Bronchial epithelial cell (primary cell): ENCODE measurements at regions not wholly inside any gene's neighbourhood (a gene's known extent, or its start where the extent isn't known, plus 50 kb on each side); places are given as distances from the start of the nearest gene placed in this dataset.

Experiments used
- DNase-seq: peaks from one replicate; pipeline ENCODE4 v3.0.0-alpha.2; 2010; ENCODE audit warnings: low read depth
- FAIRE-seq: peaks from 2 replicates; lab custom pipeline; 2011; peaks lifted over from hg19 to GRCh38; lab: Jason Lieb, UNC
- H3K27me3 ChIP-seq: 2 replicates; pipeline ENCODE4 v1.5.1; 2011; ENCODE audit warnings: low read length; ENCODE audit not compliant: control insufficient read depth, insufficient read depth
- H3K36me3 ChIP-seq: 2 replicates; pipeline ENCODE4 v1.5.1; 2011; ENCODE audit warnings: low read length; ENCODE audit not compliant: control insufficient read depth, insufficient read depth
- H3K4me3 ChIP-seq: 2 replicates; pipeline ENCODE4 v1.5.1; 2011; ENCODE audit warnings: mild to moderate bottlenecking, low read depth, low read length, control low read depth
- TF ChIP-seq, protein P1 (sequence below): IDR thresholded peaks from 2 replicates; pipeline ENCODE4 v1.5.1; 2011; ENCODE audit warnings: mild to moderate bottlenecking, moderate library complexity, low read length, control low read depth, inconsistent platforms; ENCODE audit not compliant: insufficient read depth, severe bottlenecking

DNA sequence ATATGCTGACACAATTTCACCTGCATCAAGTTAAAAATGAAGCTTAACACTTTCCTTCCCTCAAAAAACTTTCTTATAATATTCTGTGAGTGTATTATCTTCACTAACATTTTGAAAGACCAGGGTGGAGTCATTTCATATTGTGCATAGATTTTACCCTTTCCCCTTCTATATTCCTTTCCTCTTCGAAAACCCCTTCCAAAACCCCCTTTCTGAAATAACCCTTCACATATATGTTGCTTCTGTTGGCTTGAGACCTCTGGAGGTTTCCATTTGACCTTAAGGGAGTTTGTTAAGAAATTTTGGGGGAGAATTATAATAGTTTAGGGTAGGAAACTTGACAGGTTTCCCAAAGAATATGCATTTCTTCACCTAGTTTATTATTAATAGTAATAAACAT, 489.6 kb upstream of the MIR17HG start:
- H3K27me3 ChIP-seq = no peaks in the 10 kb centered on the region
- no peaks in the 10 kb centered on the region for H3K36me3 ChIP-seq
- H3K4me3 ChIP-seq = no peak overlapping the region
- FAIRE-seq (no peak), DNase-seq (no peak)
- TF ChIP-seq, protein P1, sequence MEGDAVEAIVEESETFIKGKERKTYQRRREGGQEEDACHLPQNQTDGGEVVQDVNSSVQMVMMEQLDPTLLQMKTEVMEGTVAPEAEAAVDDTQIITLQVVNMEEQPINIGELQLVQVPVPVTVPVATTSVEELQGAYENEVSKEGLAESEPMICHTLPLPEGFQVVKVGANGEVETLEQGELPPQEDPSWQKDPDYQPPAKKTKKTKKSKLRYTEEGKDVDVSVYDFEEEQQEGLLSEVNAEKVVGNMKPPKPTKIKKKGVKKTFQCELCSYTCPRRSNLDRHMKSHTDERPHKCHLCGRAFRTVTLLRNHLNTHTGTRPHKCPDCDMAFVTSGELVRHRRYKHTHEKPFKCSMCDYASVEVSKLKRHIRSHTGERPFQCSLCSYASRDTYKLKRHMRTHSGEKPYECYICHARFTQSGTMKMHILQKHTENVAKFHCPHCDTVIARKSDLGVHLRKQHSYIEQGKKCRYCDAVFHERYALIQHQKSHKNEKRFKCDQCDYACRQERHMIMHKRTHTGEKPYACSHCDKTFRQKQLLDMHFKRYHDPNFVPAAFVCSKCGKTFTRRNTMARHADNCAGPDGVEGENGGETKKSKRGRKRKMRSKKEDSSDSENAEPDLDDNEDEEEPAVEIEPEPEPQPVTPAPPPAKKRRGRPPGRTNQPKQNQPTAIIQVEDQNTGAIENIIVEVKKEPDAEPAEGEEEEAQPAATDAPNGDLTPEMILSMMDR = no peak

DNA sequence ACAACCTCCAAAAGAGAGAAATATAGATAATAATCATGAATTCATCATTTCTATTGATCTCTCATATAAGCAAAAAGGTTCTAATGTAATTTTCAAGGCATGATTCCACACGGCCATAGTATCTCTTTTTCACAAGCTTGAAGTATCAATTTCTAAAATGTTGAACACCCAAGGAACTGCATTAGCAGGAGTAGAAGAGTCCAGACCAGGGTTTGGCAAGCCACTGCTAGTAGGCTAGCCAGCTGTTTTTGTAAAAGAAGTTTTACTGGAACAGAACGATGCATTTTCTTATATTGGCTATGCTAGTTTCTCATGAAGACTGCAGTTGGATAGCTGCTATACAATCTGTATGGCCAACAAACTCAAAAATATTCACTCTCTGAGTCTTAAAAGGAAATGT, 481.5 kb upstream of the MIR17HG start:
- FAIRE-seq (no peak), DNase-seq (no peak)
- H3K27me3 ChIP-seq = no peaks in the 10 kb centered on the region
- TF ChIP-seq, protein P1 = no peak
- H3K36me3 ChIP-seq = no peaks in the 10 kb centered on the region
- H3K4me3 ChIP-seq = no peak overlapping the region

DNA sequence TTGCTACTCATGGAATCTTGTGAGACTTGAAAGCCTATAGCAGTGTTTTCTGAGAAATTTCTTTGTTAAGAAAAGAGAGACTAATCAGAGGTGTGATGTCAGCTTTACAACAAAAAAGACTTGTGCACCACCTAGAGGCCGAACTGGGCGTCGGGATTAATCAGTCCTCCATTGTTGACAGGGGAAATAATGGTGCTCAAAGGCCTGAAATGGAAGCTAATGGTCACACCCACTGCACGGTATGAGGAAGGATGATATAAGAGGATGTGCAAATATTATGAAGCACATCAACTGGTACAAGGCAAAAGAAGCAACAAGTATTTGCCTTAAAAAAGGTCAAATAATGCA, 480.2 kb upstream of the MIR17HG start:
- FAIRE-seq = peak; percentile 84
- TF ChIP-seq, protein P1 = peak; percentile 78
- Histone ChIP-seq H3K4me3 (no peak overlapping the region), H3K36me3 (no peaks in the 10 kb centered on the region), H3K27me3 (no peaks in the 10 kb centered on the region)
- DNase-seq = peak; percentile 77

DNA sequence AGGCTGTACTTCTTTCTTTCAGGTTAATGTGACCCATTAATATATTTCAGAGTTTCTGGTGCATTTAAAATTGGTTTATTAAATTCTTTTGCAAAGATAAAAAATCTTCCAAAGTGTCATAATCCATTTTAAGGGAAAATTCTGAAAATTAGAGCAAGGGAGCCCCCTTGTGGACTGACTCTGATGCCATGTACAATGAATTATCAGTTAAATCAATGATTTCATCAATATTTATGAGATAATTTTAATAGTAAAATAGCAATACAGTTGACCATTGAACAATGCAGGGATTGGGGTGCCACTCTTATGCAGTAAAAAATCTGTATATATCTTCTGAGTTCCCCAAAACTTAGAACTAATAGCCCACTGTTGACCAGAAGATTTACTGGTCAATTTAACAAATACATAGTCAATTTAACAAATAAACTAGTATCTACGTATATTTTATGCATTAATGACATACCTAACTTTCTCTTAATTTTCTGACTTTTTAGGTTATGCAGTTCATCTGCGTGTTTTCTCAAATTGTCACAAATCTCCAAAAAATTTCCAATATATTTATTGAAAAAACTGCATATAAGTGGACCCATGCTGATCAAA, 479.1 kb upstream of the MIR17HG start:
- no peaks in the 10 kb centered on the region for H3K27me3 ChIP-seq
- DNase-seq (peak; percentile 28), FAIRE-seq (no peak)
- H3K4me3 ChIP-seq = no peak overlapping the region
- H3K36me3 ChIP-seq = no peaks in the 10 kb centered on the region
- TF ChIP-seq, protein P1 = peak; percentile 36

DNA sequence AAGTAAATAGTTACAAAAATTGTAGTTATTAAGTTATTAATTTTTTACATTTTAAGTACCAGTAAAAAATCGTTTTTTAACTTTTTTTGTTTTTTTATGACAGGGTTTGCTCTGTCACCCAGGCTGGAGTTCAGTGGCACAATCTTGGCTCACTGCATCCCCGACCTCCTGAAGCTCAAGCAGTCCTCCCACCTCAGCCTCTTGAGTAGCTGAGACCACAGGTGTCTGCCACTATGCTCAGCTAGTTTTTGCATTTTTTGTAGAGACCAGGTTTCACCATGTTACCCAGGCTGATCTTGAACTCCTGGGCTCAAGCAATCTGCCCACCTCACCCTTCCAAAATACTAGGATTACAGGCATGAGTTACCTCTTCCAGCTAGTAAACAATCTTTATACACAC, 477.9 kb upstream of the MIR17HG start:
- DNase-seq (no peak), FAIRE-seq (no peak)
- TF ChIP-seq, protein P1 = no peak
- no peak overlapping the region for H3K4me3 ChIP-seq
- no peaks in the 10 kb centered on the region for H3K36me3 ChIP-seq
- H3K27me3 ChIP-seq = no peaks in the 10 kb centered on the region

DNA sequence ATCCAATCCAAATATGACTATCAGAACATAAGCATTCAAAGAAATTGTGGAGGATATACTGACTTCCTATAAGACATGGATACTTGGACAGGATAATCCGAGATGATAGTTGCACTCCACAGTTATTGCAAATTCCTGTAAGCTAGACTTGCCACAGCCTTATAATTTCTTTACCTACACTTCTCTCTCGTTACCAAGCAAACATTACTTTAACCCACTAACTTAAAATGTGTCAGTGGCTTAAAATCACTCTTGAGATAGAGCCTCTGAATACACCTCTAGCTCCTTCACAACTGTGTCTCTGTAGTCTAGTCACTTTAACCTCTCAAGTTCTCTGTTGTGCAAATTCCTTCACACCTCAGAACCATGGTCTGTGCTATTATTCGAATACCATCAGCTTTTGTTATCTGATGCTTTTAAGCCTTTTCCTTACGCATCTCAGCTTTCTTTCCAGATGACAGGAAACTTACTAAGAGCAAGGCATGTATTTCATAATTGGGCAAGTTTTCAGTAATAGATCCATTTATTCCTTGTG, 474.9 kb upstream of the MIR17HG start:
- H3K4me3 ChIP-seq = no peak overlapping the region
- no peaks in the 10 kb centered on the region for H3K36me3 ChIP-seq
- FAIRE-seq = no peak
- no peak for DNase-seq
- TF ChIP-seq, protein P1 = no peak
- H3K27me3 ChIP-seq = no peaks in the 10 kb centered on the region
